Epithelial cell of proximal tubule (primary cell): ENCODE measurements at regions not wholly inside any gene's neighbourhood (a gene's known extent, or its start where the extent isn't known, plus 50 kb on each side); places are given as distances from the start of the nearest gene placed in this dataset.

Source experiments
- DNase-seq: peaks from one replicate; pipeline ENCODE4 v3.0.0-alpha.2; 2011; ENCODE audit warnings: low read depth
- H3K4me3 ChIP-seq: 2 replicates; pipeline ENCODE4 v1.5.1; 2011; ENCODE audit warnings: low read depth, mild to moderate bottlenecking, low read length
- CTCF ChIP-seq: conservative IDR thresholded peaks from 2 replicates; pipeline ENCODE4 v1.5.1; 2012; ENCODE audit warnings: low read depth, mild to moderate bottlenecking, low read length

- DNase-seq, result no peak
- no peak overlapping the region for H3K4me3 ChIP-seq
- TF ChIP-seq CTCF, result no peak
Measured at GRCh38 chr15:96422125-96422524, 91.6 kb downstream of the NR2F2 start.

- no peak overlapping the region for H3K4me3 ChIP-seq
- no peak for TF ChIP-seq CTCF
- DNase-seq, result no peak
Measured at GRCh38 chr15:96424674-96425073, 94.2 kb downstream of the NR2F2 start.

DNA sequence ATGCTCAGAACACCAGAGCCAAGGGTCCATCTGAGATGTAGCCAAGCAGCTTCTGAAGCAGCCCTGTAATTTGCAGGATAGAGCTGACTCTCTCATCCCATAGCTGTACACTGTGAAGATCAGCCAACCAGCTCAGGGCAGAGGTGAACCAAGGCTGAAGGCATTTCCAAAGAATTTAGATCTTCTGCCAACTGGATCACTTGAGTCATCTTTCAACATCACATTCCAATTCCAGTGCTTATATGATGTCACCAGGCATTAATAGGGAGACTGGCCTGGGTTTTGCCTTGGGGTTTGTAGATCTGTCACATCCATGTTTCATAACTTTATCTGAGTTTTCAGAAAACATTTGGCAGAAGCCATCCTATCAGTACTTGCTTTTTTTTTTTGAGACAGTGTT lies 98.2 kb downstream of the NR2F2 start:
- no peak for TF ChIP-seq CTCF
- peak; percentile 98 for DNase-seq
- no peak overlapping the region for H3K4me3 ChIP-seq

DNA sequence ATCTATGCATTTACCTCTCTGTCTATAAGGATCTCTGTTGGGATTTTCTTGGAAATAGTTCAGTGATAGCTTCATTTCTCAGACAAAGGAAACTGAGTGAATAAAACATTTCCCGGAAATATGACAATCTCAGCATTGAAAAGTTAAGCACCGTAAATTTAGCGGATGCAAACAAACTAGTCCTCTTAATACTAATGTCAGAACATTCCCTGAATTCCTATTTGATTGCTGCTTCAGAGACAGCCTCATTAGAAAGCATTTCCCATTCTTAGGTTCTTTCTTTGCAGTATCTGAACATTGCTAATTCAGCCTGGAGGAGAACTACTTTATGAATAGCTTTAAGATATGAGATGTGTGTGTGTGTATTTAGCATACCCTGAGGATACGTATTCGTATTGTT lies 101.3 kb downstream of the NR2F2 start:
- TF ChIP-seq CTCF, result no peak
- DNase-seq, result no peak
- no peak overlapping the region for H3K4me3 ChIP-seq

DNA sequence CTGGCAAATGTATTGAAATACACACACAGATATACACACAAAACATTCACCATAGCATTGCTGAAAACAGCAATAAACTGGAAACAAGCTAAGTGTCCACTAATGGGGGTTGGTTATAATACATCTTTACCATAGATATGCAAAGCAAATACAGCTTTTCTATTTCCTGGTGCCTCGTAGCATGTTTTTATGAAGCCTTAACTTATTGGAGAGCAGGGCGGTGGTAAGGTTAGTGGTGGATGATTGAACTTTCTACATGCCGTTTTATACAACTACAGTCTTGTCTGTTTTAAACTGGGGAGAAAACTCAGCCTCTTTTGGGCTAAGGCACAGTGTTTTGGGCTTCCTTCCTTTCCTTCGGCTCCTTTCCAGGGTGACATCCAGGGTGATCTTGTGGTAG lies 104.5 kb downstream of the NR2F2 start:
- no peak for TF ChIP-seq CTCF
- DNase-seq, result no peak
- H3K4me3 ChIP-seq, result no peak overlapping the region

DNA sequence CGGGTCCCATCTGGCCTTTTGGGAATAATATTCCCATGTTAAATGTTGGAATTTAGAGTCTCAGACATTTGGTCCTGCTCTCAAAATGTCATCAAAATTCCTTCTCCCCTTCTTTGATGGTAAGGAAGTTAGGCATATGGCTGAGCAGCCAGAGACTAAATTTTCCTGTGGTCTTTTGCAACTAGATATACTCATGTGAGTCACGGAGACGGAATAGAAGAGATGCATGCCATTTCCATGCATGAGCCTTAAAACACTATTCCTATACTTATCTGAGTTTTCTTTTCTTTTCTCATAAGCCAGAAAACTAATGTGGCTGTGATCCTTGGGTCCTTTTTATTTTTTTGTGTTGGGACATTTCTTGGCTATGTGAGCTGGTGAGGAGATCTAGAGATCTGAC lies 105.3 kb downstream of the NR2F2 start:
- TF ChIP-seq CTCF, result no peak
- DNase-seq, result no peak
- no peak overlapping the region for H3K4me3 ChIP-seq

- DNase-seq, result no peak
- no peak for TF ChIP-seq CTCF
- no peak overlapping the region for H3K4me3 ChIP-seq
Measured at GRCh38 chr15:96440978-96441377, 110.5 kb downstream of the NR2F2 start.
